HepG2 (cell line): ENCODE measurements at regions not wholly inside any gene's neighbourhood (a gene's known extent, or its start where the extent isn't known, plus 50 kb on each side); places are given as distances from the start of the nearest gene placed in this dataset.

ENCODE experiments used
- ATAC-seq: fragments of 200-7000 bp; cut with Tn5 transposase; 3 replicates; pipeline ENCODE4 v1.9.1; 2020; ENCODE audit warnings: mild to moderate bottlenecking, moderate library complexity
- BruUV-seq: library from RNA; stranded (reverse); fragments of 400-500 nt; replicated peaks from 2 replicates; lab custom pipeline; 2021; lab: Mats Ljungman, UMichigan
- CTCF ChIA-PET: fragments of 300-600 bp; formaldehyde crosslinking; extraction: SDS; loops from one replicate; lab custom pipeline; 2021; ENCODE audit warnings: low total read pairs, inconsistent platforms, low intra/inter-chr PET ratio; lab: Yijun Ruan, JAX
- POLR2A ChIA-PET: fragments of 350-600 bp; sonication (Branson Sonifier 250); formaldehyde crosslinking; loops from one replicate; lab custom pipeline; 2020; ENCODE audit warnings: antibody characterized with exemption, inconsistent platforms; lab: Yijun Ruan, JAX
- DNase-seq: peaks from one replicate; pipeline ENCODE4 v3.0.0-alpha.2; 2015; ENCODE audit warnings: low spot score
- FAIRE-seq: peaks from 3 replicates; lab custom pipeline; 2011; peaks lifted over from hg19 to GRCh38; lab: Jason Lieb, UNC
- H2AFZ ChIP-seq: one replicate; pipeline ENCODE4 v1.6.1; 2011; ENCODE audit warnings: low read length, inconsistent platforms
- H3K27ac ChIP-seq: fragments of 300-600 bp; 3 replicates; pipeline ENCODE4 v1.8.0; 2011; ENCODE audit warnings: mixed run types, mild to moderate bottlenecking, mixed read lengths, low read length, inconsistent platforms; ENCODE audit not compliant: insufficient read depth; ENCODE audit errors: extremely low read length
- H3K27me3 ChIP-seq, 2 experiments: fragments of 200-600 bp in 1 of 2; 2 replicates in 1 of 2; 3 replicates in 1 of 2; pipeline versions ENCODE4 v1.6.0 to v1.8.0; 2011; ENCODE audit warnings: low read length in 2 of 2, mild to moderate bottlenecking in 2 of 2, moderate library complexity in 2 of 2, inconsistent platforms in 1 of 2; ENCODE audit not compliant: insufficient read depth in 2 of 2, control insufficient read depth in 1 of 2
- H3K36me3 ChIP-seq, 2 experiments: fragments of 200-600 bp in 1 of 2; replicated peaks in 1 of 2; 2 replicates in 1 of 2; 3 replicates in 1 of 2; pipeline versions ENCODE4 v1.5.1 to v1.8.0; 2011; ENCODE audit warnings: low read length in 2 of 2, inconsistent platforms in 1 of 2; ENCODE audit not compliant: insufficient read depth in 2 of 2, control insufficient read depth in 1 of 2
- H3K4me1 ChIP-seq: 2 replicates; pipeline ENCODE4 v1.5.1; 2012; ENCODE audit warnings: low read length, inconsistent platforms; ENCODE audit not compliant: insufficient read depth
- H3K4me2 ChIP-seq: 2 replicates; pipeline ENCODE4 v1.6.0; 2011; ENCODE audit warnings: low read depth, low read length, inconsistent platforms
- H3K4me3 ChIP-seq, 3 experiments: fragments of 200-600 bp in 1 of 3; sonication (generic), shearing (Covaris generic) in 1 of 3; replicated peaks in 1 of 3; 2 replicates each; pipeline ENCODE4 v1.5.1; 2011 to 2016; ENCODE audit warnings: low read length in 3 of 3, inconsistent platforms in 2 of 3, low read depth in 2 of 3, mild to moderate bottlenecking in 2 of 3, control low read depth in 1 of 3, mixed read lengths in 1 of 3; ENCODE audit not compliant: insufficient read depth in 1 of 3
- H3K79me2 ChIP-seq: one replicate; pipeline ENCODE4 v1.6.1; 2011; ENCODE audit warnings: low read length, inconsistent platforms; ENCODE audit not compliant: insufficient read depth
- H3K9ac ChIP-seq: 2 replicates; pipeline ENCODE4 v1.6.0; 2011; ENCODE audit warnings: mild to moderate bottlenecking, low read depth, low read length, inconsistent platforms; ENCODE audit not compliant: insufficient read depth
- H3K9me3 ChIP-seq: 2 replicates; pipeline ENCODE4 v1.5.1; 2012; ENCODE audit warnings: mild to moderate bottlenecking, low read length
- H4K20me1 ChIP-seq: 2 replicates; pipeline ENCODE4 v1.6.0; 2011; ENCODE audit warnings: inconsistent platforms, mild to moderate bottlenecking, low read length, moderate library complexity; ENCODE audit not compliant: insufficient read depth
- ASH2L ChIP-seq: fragments of 300-600, 200-600 bp; sonication (generic); IDR thresholded peaks from 2 replicates; pipeline ENCODE4 v1.7.0; 2017; ENCODE audit warnings: low read depth, mild to moderate bottlenecking, moderate library complexity, mixed read lengths, low read length; ENCODE audit not compliant: insufficient read length
- FLYWCH1 ChIP-seq: sonication (generic); formaldehyde crosslinking; IDR thresholded peaks from 2 replicates; pipeline ENCODE4 v1.8.1; 2023; ENCODE audit warnings: mild to moderate bottlenecking, missing genetic modification reagents
- FOXA3 ChIP-seq: IDR thresholded peaks from 2 replicates; pipeline ENCODE4 v1.6.1; 2016; ENCODE audit warnings: missing genetic modification reagents, missing compliant biosample characterization
- FOXP1 ChIP-seq, 2 experiments: fragments of 450-650 bp in 1 of 2; IDR thresholded peaks; 2 replicates each; pipeline ENCODE4 v1.6.1; 2017 to 2018; ENCODE audit warnings: antibody characterized with exemption in 1 of 2
- HOXA9 ChIP-seq: sonication (generic); formaldehyde crosslinking; IDR thresholded peaks from 2 replicates; pipeline ENCODE4 v1.8.1; 2022; ENCODE audit warnings: missing genetic modification reagents, mild to moderate bottlenecking, moderate library complexity, borderline replicate concordance
- KDM5B ChIP-seq: sonication (generic); formaldehyde crosslinking; IDR thresholded peaks from 2 replicates; pipeline ENCODE4 v1.4.0; 2020; ENCODE audit warnings: missing genetic modification reagents, mild to moderate bottlenecking, borderline replicate concordance
- PHB2 ChIP-seq: fragments of 450-650 bp; IDR thresholded peaks from 2 replicates; pipeline ENCODE4 v1.6.1; 2018; ENCODE audit not compliant: partially characterized antibody
- SRF ChIP-seq: IDR thresholded peaks from 2 replicates; pipeline ENCODE4 v1.6.1; 2011; ENCODE audit warnings: mild to moderate bottlenecking, low read depth, low read length, moderate library complexity
- ZBTB14 ChIP-seq: sonication (generic); formaldehyde crosslinking; IDR thresholded peaks from 2 replicates; pipeline ENCODE4 v1.4.0; 2020; ENCODE audit warnings: missing genetic modification reagents
- ZKSCAN5 ChIP-seq: sonication (generic); formaldehyde crosslinking; IDR thresholded peaks from 2 replicates; pipeline ENCODE4 v1.5.1; 2020; ENCODE audit warnings: mild to moderate bottlenecking, missing genetic modification reagents
- ZNF414 ChIP-seq: sonication (generic); formaldehyde crosslinking; IDR thresholded peaks from 2 replicates; pipeline ENCODE4 v1.5.0; 2020; ENCODE audit warnings: missing genetic modification reagents
- ZNF513 ChIP-seq: sonication (generic); formaldehyde crosslinking; conservative IDR thresholded peaks from 2 replicates; pipeline ENCODE4 v1.5.0; 2020; ENCODE audit warnings: missing genetic modification reagents
- ZNF577 ChIP-seq: sonication (generic); formaldehyde crosslinking; IDR thresholded peaks from 2 replicates; pipeline ENCODE4 v1.4.0; 2020; ENCODE audit warnings: mild to moderate bottlenecking, low read depth, missing genetic modification reagents, borderline replicate concordance
- ZNF615 ChIP-seq: sonication (generic); formaldehyde crosslinking; IDR thresholded peaks from 2 replicates; pipeline ENCODE4 v1.5.0; 2020; ENCODE audit warnings: mild to moderate bottlenecking, missing genetic modification reagents, borderline replicate concordance
- ZSCAN22 ChIP-seq: sonication (generic); formaldehyde crosslinking; IDR thresholded peaks from 2 replicates; pipeline ENCODE4 v1.4.0; 2020; ENCODE audit warnings: mild to moderate bottlenecking, missing genetic modification reagents
- WGBS: methylation state at CpG from one replicate; pipeline ENCODE4 v1.1.6; 2017; ENCODE audit warnings: low lambda C conversion rate; 5-methylcytosine and 5-hydroxymethylcytosine counted together
- in situ Hi-C: cut with HindIII; loops from 2 replicates; pipeline ENCODE4 v1.10.0; 2017; ENCODE audit warnings: low pct_unique_long_range_greater_than_20kb; ENCODE audit not compliant: extremely low pct_ligation_motif_present
- intact Hi-C: fragments of 100-400 bp; cut with micrococcal nuclease; formaldehyde crosslinking; loops from one replicate; pipeline ENCODE4 v1.10.0; 2022; ENCODE audit not compliant: unreplicated experiment

- BruUV-seq: no TSS peak
- no peak for FAIRE-seq
- no peaks in the 10 kb centered on the region for H3K4me1 ChIP-seq
- TF ChIP-seq FOXA3 (CRISPR knock-in tag) (no peak), ZNF615 (CRISPR knock-in tag) (no peak), ZSCAN22 (CRISPR knock-in tag) (no peak), FLYWCH1 (no peak), ASH2L (no peak), KDM5B (CRISPR knock-in tag) (no peak), ZNF414 (CRISPR knock-in tag) (no peak), ZKSCAN5 (no peak), HOXA9 (CRISPR knock-in tag) (no peak), ZNF577 (no peak), SRF (no peak), ZBTB14 (CRISPR knock-in tag) (no peak), FOXP1 (IDR thresholded peaks at IDR 0.05) (no peak), FOXP1 (CRISPR knock-in tag; IDR thresholded peaks at IDR 0.05) (no peak), PHB2 (no peak), ZNF513 (CRISPR knock-in tag) (no peak)
- intact Hi-C loops: no loop called here
- ChIA-PET CTCF (no interaction called here), POLR2A (no interaction called here)
- H3K4me2 ChIP-seq: no peak overlapping the region
- no peak overlapping the region for H3K4me3 ChIP-seq
- H3K27ac ChIP-seq: no peak overlapping the region
- no peaks in the 10 kb centered on the region for H3K27me3 ChIP-seq
- H2AFZ ChIP-seq: no peak overlapping the region
- H4K20me1 ChIP-seq: no peaks in the 10 kb centered on the region
- no peaks in the 10 kb centered on the region for H3K79me2 ChIP-seq
- ATAC-seq: no peak
- peaks cover 75% of the 10 kb centered on the region for H3K9me3 ChIP-seq
- in situ Hi-C loops: no loop called here
- H3K36me3 ChIP-seq: no peaks in the 10 kb centered on the region
- WGBS: 0% methylated on average over 2 of the region's 2 CpGs
- no peak for DNase-seq
- no peak overlapping the region for H3K9ac ChIP-seq
These were observed 423.1 kb downstream of the ADAM29 start for GRCh38 chr4:175341203-175341755.
